GM12878 (cell line): ENCODE measurements at regions not wholly inside any gene's neighbourhood (a gene's known extent, or its start where the extent isn't known, plus 50 kb on each side); places are given as distances from the start of the nearest gene placed in this dataset.

Experiments used
- ATAC-seq: fragments of 200-7000 bp; cut with Tn5 transposase; 3 replicates; pipeline ENCODE4 v1.9.1; 2020; ENCODE audit warnings: mild to moderate bottlenecking, moderate library complexity
- BruUV-seq: library from RNA; stranded (reverse); fragments of 400-500 nt; replicated peaks from 2 replicates; lab custom pipeline; 2021; lab: Mats Ljungman, UMichigan
- CTCF ChIA-PET: fragments of 300-600 bp; sonication (Branson Sonifier 250); formaldehyde crosslinking; extraction: SDS; loops from one replicate; lab custom pipeline; 2021; ENCODE audit warnings: inconsistent platforms; lab: Yijun Ruan, JAX
- POLR2A ChIA-PET: fragments of 350-600 bp; formaldehyde crosslinking; extraction: SDS; loops from one replicate; lab custom pipeline; 2021; ENCODE audit warnings: inconsistent platforms; lab: Charles Lee
- RAD21 ChIA-PET: fragments of 300-600 bp; sonication (Branson Sonifier 250); formaldehyde crosslinking; loops from one replicate; lab custom pipeline; 2023; ENCODE audit warnings: antibody characterized with exemption; ENCODE audit not compliant: unreplicated experiment; lab: Charles Lee
- SMC1A ChIA-PET: fragments of 300-600 bp; sonication (Branson Sonifier 250); formaldehyde crosslinking; loops from one replicate; lab custom pipeline; 2023; ENCODE audit not compliant: unreplicated experiment, uncharacterized antibody; lab: Charles Lee
- DNase-seq: peaks from one replicate; pipeline ENCODE4 v3.0.0-alpha.2; 2011; ENCODE audit warnings: low read depth, low spot score
- FAIRE-seq: peaks from 3 replicates; lab custom pipeline; 2011; peaks lifted over from hg19 to GRCh38; lab: Jason Lieb, UNC
- H2AFZ ChIP-seq: 2 replicates; pipeline ENCODE4 v1.6.0; 2011; ENCODE audit warnings: low read depth, low read length, control low read depth; ENCODE audit not compliant: control insufficient read depth
- H3K27ac ChIP-seq: 2 replicates; pipeline ENCODE4 v1.5.1; 2011; ENCODE audit warnings: control low read depth; ENCODE audit not compliant: control insufficient read depth, insufficient read depth
- H3K27me3 ChIP-seq, 2 experiments: replicated peaks in 1 of 2; 2 replicates each; pipeline versions ENCODE4 v1.6.0 to v1.6.1; 2011; ENCODE audit warnings: low read length in 1 of 2; ENCODE audit not compliant: control insufficient read depth in 2 of 2, insufficient read depth in 2 of 2
- H3K36me3 ChIP-seq, 2 experiments: 2 replicates each; pipeline ENCODE4 v1.5.1; 2011; ENCODE audit warnings: low read length in 1 of 2; ENCODE audit not compliant: control insufficient read depth in 2 of 2, insufficient read depth in 2 of 2
- H3K4me1 ChIP-seq: 2 replicates; pipeline ENCODE4 v1.6.1; 2011; ENCODE audit warnings: mild to moderate bottlenecking, low read length, moderate library complexity, mixed read lengths; ENCODE audit not compliant: control insufficient read depth, insufficient read depth
- H3K4me2 ChIP-seq: 2 replicates; pipeline ENCODE4 v1.6.0; 2011; ENCODE audit warnings: control low read depth; ENCODE audit not compliant: control insufficient read depth, insufficient read depth
- H3K4me3 ChIP-seq: fragments of 200-600 bp; sonication (generic); 2 replicates; pipeline ENCODE4 v1.5.1; 2016
- H3K79me2 ChIP-seq: 2 replicates; pipeline ENCODE4 v1.6.0; 2011; ENCODE audit warnings: low read length; ENCODE audit not compliant: control insufficient read depth, insufficient read depth
- H3K9ac ChIP-seq: 2 replicates; pipeline ENCODE4 v1.8.0; 2011; ENCODE audit warnings: low read length, control low read depth, mixed read lengths; ENCODE audit not compliant: control insufficient read depth, insufficient read depth
- H3K9me3 ChIP-seq: replicated peaks from 3 replicates; pipeline ENCODE4 v1.5.1; 2011; ENCODE audit warnings: mild to moderate bottlenecking, low read length; ENCODE audit not compliant: control insufficient read depth, insufficient read depth
- H4K20me1 ChIP-seq: 2 replicates; pipeline ENCODE4 v1.6.0; 2011; ENCODE audit not compliant: control insufficient read depth, insufficient read depth
- BRCA1 ChIP-seq: IDR thresholded peaks from 2 replicates; pipeline ENCODE4 v1.6.1; 2011; ENCODE audit warnings: low read depth, low read length, improper control_type of control experiment
- CREM ChIP-seq: IDR thresholded peaks from 2 replicates; pipeline ENCODE4 v1.6.1; 2014; ENCODE audit warnings: antibody characterized with exemption, low read depth
- EP300 ChIP-seq, 2 experiments: fragments of 150-350 bp in 1 of 2; IDR thresholded peaks; 2 replicates each; pipeline ENCODE4 v1.6.1; 2011 to 2012; ENCODE audit warnings: low read depth in 2 of 2, low read length in 2 of 2, borderline replicate concordance in 1 of 2, improper control_type of control experiment in 1 of 2, inconsistent platforms in 1 of 2; ENCODE audit not compliant: control insufficient read depth in 1 of 2
- ESRRA ChIP-seq: IDR thresholded peaks from 2 replicates; pipeline ENCODE4 v1.6.1; 2012; ENCODE audit warnings: mild to moderate bottlenecking, low read length, improper control_type of control experiment
- IKZF1 ChIP-seq: fragments of 450-650 bp; conservative IDR thresholded peaks from 2 replicates; pipeline ENCODE4 v1.6.1; 2017; ENCODE audit warnings: antibody characterized with exemption, mild to moderate bottlenecking
- JUND ChIP-seq: IDR thresholded peaks from 2 replicates; pipeline ENCODE4 v1.6.1; 2012; ENCODE audit warnings: low read depth, mild to moderate bottlenecking, low read length, improper control_type of control experiment, moderate library complexity
- KLF5 ChIP-seq: fragments of 450-650 bp; IDR thresholded peaks from 2 replicates; pipeline ENCODE4 v1.6.1; 2014; ENCODE audit warnings: mild to moderate bottlenecking; ENCODE audit not compliant: partially characterized antibody
- RCOR1 ChIP-seq: conservative IDR thresholded peaks from 2 replicates; pipeline ENCODE4 v1.6.1; 2012; ENCODE audit warnings: low read depth, low read length, improper control_type of control experiment
- RUNX3 ChIP-seq: IDR thresholded peaks from 2 replicates; pipeline ENCODE4 v1.6.1; 2012; ENCODE audit warnings: low read length, inconsistent platforms
- SIN3A ChIP-seq: IDR thresholded peaks from 2 replicates; pipeline ENCODE4 v1.6.1; 2012; ENCODE audit warnings: low read depth, low read length, improper control_type of control experiment
- TAF1 ChIP-seq: IDR thresholded peaks from 2 replicates; pipeline ENCODE4 v1.6.1; 2011; ENCODE audit warnings: mild to moderate bottlenecking, low read depth, low read length, borderline replicate concordance
- ZNF217 ChIP-seq: fragments of 450-650 bp; IDR thresholded peaks from 2 replicates; pipeline ENCODE4 v1.6.1; 2017; ENCODE audit warnings: antibody characterized with exemption, mild to moderate bottlenecking
- WGBS: methylation state at CpG from one replicate; pipeline ENCODE4 v1.1.6; 2016; ENCODE audit warnings: low lambda C conversion rate; ENCODE audit not compliant: insufficient replicate concordance, insufficient coverage; ENCODE audit errors: missing lambda C conversion rate; 5-methylcytosine and 5-hydroxymethylcytosine counted together
- in situ Hi-C: fragments of 300-500 bp; cut with MboI; formaldehyde crosslinking; loops from 9 replicates; pipeline ENCODE4 v1.14.3; 2018; ENCODE audit warnings: mixed read lengths
- intact Hi-C: fragments of 100-400 bp; cut with micrococcal nuclease; formaldehyde crosslinking; loops from one replicate; pipeline ENCODE4 v1.14.2; 2022; ENCODE audit not compliant: unreplicated experiment
- TF ChIP-seq, protein P1 (sequence below): fragments of 450-650 bp; IDR thresholded peaks from 2 replicates; pipeline ENCODE4 v1.6.1; 2017; ENCODE audit warnings: borderline replicate concordance
- TF ChIP-seq, protein P2 (sequence below): fragments of 450-650 bp; IDR thresholded peaks from 2 replicates; pipeline ENCODE4 v1.6.1; 2016; ENCODE audit warnings: mild to moderate bottlenecking, moderate library complexity, borderline replicate concordance

DNA sequence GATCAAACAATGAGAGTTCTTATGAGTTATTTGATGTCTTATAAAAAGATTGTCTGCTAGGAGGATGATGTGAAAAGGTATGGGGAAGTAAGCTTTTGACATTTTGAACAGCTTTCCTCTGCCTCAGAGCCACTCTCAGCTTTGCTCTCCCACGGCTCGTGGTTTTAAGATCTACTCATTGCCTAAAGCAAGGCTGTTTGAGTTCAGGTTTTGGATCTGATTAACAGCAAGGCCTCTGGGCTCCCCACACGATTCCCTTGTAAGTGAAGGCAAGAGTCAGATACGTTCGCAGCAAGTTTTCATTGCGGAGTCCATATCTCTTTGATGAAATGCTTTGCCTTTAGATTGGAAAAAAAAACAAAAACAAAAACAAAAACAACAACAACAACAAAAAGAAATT, 515.0 kb upstream of the SALL1 start:
- Histone ChIP-seq H3K4me2 (no peak overlapping the region), H3K4me3 (no peak overlapping the region), H3K9me3 (no peaks in the 10 kb centered on the region), H3K9ac (no peak overlapping the region), H3K4me1 (no peaks in the 10 kb centered on the region), H4K20me1 (no peaks in the 10 kb centered on the region), H2AFZ (no peak overlapping the region), H3K27ac (no peak overlapping the region), H3K36me3 (no peaks in the 10 kb centered on the region), H3K79me2 (no peaks in the 10 kb centered on the region), H3K27me3 (no peaks in the 10 kb centered on the region)
- CTCF ChIA-PET, result no interaction called here
- in situ Hi-C loops, result no loop called here
- 43% methylated on average over 6 of the region's 6 CpGs for WGBS
- no peak for DNase-seq
- intact Hi-C loops, result no loop called here
- RAD21 ChIA-PET, result no interaction called here
- POLR2A ChIA-PET, result no interaction called here
- no TSS peak for BruUV-seq
- TF ChIP-seq RUNX3 (no peak), BRCA1 (no peak), RCOR1 (no peak), KLF5 (no peak), TAF1 (no peak), EP300 (IDR thresholded peaks at IDR 0.05; ENCODE audit: borderline replicate concordance in 1 of 2, control insufficient read depth in 1 of 2, low read depth in 2 of 2, low read length in 2 of 2) (no peak), ZNF217 (no peak), SIN3A (no peak), IKZF1 (no peak), JUND (no peak), CREM (no peak), ESRRA (no peak)
- TF ChIP-seq, protein P1, sequence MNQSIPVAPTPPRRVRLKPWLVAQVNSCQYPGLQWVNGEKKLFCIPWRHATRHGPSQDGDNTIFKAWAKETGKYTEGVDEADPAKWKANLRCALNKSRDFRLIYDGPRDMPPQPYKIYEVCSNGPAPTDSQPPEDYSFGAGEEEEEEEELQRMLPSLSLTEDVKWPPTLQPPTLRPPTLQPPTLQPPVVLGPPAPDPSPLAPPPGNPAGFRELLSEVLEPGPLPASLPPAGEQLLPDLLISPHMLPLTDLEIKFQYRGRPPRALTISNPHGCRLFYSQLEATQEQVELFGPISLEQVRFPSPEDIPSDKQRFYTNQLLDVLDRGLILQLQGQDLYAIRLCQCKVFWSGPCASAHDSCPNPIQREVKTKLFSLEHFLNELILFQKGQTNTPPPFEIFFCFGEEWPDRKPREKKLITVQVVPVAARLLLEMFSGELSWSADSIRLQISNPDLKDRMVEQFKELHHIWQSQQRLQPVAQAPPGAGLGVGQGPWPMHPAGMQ, result no peak
- TF ChIP-seq, protein P2, sequence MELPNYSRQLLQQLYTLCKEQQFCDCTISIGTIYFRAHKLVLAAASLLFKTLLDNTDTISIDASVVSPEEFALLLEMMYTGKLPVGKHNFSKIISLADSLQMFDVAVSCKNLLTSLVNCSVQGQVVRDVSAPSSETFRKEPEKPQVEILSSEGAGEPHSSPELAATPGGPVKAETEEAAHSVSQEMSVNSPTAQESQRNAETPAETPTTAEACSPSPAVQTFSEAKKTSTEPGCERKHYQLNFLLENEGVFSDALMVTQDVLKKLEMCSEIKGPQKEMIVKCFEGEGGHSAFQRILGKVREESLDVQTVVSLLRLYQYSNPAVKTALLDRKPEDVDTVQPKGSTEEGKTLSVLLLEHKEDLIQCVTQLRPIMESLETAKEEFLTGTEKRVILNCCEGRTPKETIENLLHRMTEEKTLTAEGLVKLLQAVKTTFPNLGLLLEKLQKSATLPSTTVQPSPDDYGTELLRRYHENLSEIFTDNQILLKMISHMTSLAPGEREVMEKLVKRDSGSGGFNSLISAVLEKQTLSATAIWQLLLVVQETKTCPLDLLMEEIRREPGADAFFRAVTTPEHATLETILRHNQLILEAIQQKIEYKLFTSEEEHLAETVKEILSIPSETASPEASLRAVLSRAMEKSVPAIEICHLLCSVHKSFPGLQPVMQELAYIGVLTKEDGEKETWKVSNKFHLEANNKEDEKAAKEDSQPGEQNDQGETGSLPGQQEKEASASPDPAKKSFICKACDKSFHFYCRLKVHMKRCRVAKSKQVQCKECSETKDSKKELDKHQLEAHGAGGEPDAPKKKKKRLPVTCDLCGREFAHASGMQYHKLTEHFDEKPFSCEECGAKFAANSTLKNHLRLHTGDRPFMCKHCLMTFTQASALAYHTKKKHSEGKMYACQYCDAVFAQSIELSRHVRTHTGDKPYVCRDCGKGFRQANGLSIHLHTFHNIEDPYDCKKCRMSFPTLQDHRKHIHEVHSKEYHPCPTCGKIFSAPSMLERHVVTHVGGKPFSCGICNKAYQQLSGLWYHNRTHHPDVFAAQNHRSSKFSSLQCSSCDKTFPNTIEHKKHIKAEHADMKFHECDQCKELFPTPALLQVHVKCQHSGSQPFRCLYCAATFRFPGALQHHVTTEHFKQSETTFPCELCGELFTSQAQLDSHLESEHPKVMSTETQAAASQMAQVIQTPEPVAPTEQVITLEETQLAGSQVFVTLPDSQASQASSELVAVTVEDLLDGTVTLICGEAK, result no peak
- SMC1A ChIA-PET, result interaction anchor here (0.6 to 1.1 kb wide), 2 partner anchors 14 to 461 kb away, joined by 3 to 4 read pairs; no protein-coding TSS in a partner anchor
- no peak for FAIRE-seq
- ATAC-seq, result no peak
